ENCODE measurements at regions not wholly inside any gene's neighbourhood (a gene's known extent, or its start where the extent isn't known, plus 50 kb on each side); places are given as distances from the start of the nearest gene placed in this dataset.
"Not testable (repeated sequence)": the region's sequence is repeated elsewhere in the genome, so short reads cannot be mapped to it uniquely, and the experiment has no call there.

- DNase-seq: no peak
Measured at GRCh38 chr15:100721758-100722550, 119.6 kb downstream of the ASB7 start.

- no peak for DNase-seq
Measured at GRCh38 chr15:100722551-100723314, 120.3 kb downstream of the ASB7 start.

GRCh38 chr15:100723315-100723801 lies 121.0 kb downstream of the ASB7 start:
- no peak for DNase-seq

GRCh38 chr15:100725121-100726069 lies 123.0 kb downstream of the ASB7 start:
- no peak for DNase-seq

GRCh38 chr15:100726070-100726420 lies 123.7 kb downstream of the ASB7 start:
- no peak for DNase-seq

GRCh38 chr15:100726421-100727190 lies 124.2 kb downstream of the ASB7 start:
- DNase-seq: no peak

- no peak for DNase-seq
Measured at GRCh38 chr15:100727291-100727851, 125.0 kb downstream of the ASB7 start.

GRCh38 chr15:100728371-100729201 lies 126.2 kb downstream of the ASB7 start:
- DNase-seq: no peak

GRCh38 chr15:100729461-100729860 lies 127.1 kb downstream of the ASB7 start:
- no peak for DNase-seq

GRCh38 chr15:100730129-100730528 lies 127.7 kb downstream of the ASB7 start:
- no peak for DNase-seq

GRCh38 chr15:100730655-100731266 lies 128.4 kb downstream of the ASB7 start:
- DNase-seq: no peak

GRCh38 chr15:100731267-100732152 lies 129.1 kb downstream of the ASB7 start:
- no peak for DNase-seq

- DNase-seq: no peak
Measured at GRCh38 chr15:100732211-100733055, 130.0 kb downstream of the ASB7 start.

GRCh38 chr15:100733101-100733842 lies 130.9 kb downstream of the ASB7 start:
- DNase-seq: no peak

- not testable (repeated sequence) for DNase-seq
Measured at GRCh38 chr15:100733843-100734185, 131.4 kb downstream of the ASB7 start.

GRCh38 chr15:100734586-100734985 lies 132.2 kb downstream of the ASB7 start:
- DNase-seq: no peak
